HG03442 (cell line): ENCODE measurements at regions not wholly inside any gene's neighbourhood (a gene's known extent, or its start where the extent isn't known, plus 50 kb on each side); places are given as distances from the start of the nearest gene placed in this dataset.
"Not testable (repeated sequence)": the region's sequence is repeated elsewhere in the genome, so short reads cannot be mapped to it uniquely, and the experiment has no call there.

Experiments used
- ATAC-seq: cut with Tn5 transposase; IDR thresholded peaks from one replicate; pipeline ENCODE4 v1.9.1; 2021; ENCODE audit warnings: mild to moderate bottlenecking, moderate library complexity; ENCODE audit not compliant: unreplicated experiment

GRCh38 chr4:116342143-116342542, 743.2 kb downstream of the TRAM1L1 start:
- no peak for ATAC-seq

GRCh38 chr4:116332508-116332907, 752.9 kb downstream of the TRAM1L1 start:
- no peak for ATAC-seq

GRCh38 chr4:116328261-116328860, 757.0 kb downstream of the TRAM1L1 start:
- no peak for ATAC-seq

DNA sequence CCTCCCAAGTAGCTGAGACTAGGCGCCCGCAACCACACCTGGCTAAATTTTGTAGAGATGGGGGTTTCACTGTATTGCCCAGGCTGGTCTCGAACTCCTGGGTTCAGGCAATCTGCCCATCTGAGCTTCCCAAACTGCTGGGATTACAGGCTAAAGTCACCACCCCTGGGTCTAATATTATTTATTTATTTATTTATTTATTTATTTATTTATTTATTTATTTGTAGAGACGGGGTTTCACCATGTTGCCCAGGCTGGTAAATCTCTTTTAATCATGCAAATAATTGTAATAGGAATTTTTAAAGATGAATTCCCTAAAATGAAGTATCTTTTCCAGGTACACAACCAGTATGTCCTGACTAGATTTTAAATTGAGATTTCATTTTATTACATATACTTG, 761.8 kb downstream of the TRAM1L1 start:
- no peak for ATAC-seq

GRCh38 chr4:116321471-116321870, 763.9 kb downstream of the TRAM1L1 start:
- ATAC-seq: no peak

- ATAC-seq: no peak
Observed at GRCh38 chr4:116320859-116321258, 764.5 kb downstream of the TRAM1L1 start.

- no peak for ATAC-seq
Observed at GRCh38 chr4:116303736-116304188, 781.6 kb downstream of the TRAM1L1 start.

GRCh38 chr4:116302990-116303735, 782.2 kb downstream of the TRAM1L1 start:
- ATAC-seq: no peak

DNA sequence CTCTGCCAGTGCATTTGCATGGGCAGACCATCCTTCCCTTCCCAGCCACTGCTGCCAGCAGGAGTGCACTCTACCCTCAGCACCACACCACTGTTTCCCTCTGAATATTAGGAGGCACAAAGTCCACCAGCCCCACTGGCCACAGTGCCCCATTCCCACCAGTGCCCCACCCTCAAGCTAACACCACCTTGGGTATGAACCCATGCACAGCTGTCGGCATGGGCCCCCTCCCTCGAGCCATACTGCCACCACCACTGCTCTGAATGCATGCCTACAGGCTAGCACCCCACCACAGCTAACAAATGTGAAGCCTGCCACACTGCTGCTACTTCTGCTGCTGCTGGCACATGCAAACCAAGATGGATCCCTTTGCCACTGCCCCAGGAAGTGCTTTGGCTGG, 810.4 kb downstream of the TRAM1L1 start:
- ATAC-seq: no peak

DNA sequence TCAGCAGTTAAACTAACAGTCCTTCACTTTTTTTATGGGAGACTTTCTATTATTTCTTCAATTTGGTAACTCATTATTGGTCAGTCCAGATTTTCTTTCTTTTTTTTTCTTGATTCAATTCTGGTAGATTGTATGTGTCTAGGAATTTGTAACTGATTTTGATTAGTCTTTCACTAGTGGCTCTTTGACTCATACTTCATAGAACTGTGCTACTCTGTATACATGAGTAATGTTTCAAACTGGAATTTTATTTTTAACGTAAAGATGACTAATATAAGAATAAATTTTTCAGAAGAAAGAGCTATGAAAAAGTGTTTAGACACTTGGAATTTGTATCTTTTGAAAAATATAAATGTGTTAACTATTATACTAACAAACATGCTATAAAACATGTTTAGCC, 813.0 kb downstream of the TRAM1L1 start:
- no peak for ATAC-seq

GRCh38 chr4:116260931-116261330, 824.4 kb downstream of the TRAM1L1 start:
- not testable (repeated sequence) for ATAC-seq

- no peak for ATAC-seq
Observed at GRCh38 chr4:116244771-116245170, 840.6 kb downstream of the TRAM1L1 start.

DNA sequence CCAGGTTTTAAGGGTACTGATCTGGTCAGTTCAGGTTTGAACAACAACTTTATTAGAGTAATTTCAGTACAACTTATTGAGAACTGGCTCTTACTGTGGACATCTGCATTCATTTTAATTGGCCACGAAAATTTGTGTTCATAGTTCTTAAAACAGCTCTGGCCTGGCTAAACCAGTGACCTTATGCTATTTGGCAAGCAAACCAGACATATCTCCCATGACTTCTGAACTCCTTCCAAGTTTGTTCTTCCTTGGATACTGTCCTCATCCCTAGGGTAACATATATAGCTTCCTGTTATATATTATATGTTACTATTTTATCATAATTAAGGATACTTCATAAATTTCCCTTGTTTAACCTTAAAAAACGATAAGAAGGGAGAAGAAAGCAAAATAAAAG, 841.9 kb downstream of the TRAM1L1 start:
- no peak for ATAC-seq

DNA sequence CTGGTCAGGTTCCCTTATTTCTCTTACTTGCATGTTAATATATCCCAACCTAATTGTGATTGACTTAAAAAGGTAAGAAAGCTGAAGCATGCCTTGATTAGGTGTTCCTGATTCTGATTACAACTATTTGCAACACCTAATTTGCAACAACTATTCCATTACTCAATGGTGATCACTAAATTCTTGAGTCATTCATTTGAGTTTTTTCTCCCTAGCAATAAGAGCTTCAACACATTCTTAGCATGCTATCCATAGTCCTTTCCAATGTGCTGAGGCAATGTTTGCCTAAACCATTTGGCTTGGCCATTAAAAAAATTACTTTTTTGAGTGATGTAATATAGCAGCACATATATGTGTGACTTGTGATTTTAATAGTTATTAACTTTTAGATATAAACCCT, 851.4 kb downstream of the TRAM1L1 start:
- ATAC-seq: no peak

DNA sequence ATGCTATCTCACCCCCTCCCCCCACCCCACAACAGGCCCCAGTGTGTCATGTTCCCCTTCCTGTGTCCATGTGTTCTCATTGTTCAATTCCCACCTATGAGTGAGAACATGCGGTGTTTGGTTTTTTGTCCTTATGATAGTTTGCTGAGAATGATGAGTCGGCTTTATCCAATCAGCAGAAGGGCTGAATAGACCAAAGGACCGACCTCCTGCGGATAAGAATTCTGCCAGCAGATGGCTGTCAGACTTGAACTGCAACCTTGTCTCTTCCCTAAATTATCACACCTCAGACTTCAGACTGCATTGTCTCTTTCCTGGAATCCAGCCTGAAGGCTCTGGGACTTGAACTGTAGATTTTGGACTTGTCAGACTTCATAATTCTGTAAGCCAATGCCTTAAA, 853.4 kb downstream of the TRAM1L1 start:
- not testable (repeated sequence) for ATAC-seq

GRCh38 chr4:116229420-116229819, 856.0 kb downstream of the TRAM1L1 start:
- no peak for ATAC-seq

GRCh38 chr4:116223040-116223732, 862.2 kb downstream of the TRAM1L1 start:
- ATAC-seq: no peak

- no peak for ATAC-seq
Observed at GRCh38 chr4:116217781-116218180, 867.6 kb downstream of the TRAM1L1 start.

DNA sequence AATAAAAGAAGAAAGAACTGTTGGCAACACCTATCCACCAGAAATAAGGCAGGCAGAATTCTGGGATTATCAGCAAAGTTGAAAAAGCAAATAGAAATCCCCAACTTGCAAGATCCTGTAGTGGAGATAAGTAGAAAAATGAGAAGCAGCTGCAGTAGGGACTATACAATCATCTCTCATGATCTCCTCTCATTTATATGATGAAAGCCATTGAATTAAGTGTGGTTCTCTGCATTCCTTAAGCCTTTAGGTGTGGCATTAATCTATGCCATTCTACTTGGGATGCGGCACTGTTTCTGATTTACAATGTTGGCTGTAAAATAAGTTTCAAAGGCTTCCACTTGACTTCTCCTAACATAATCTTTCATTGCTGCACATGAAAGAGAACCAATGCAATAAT, 869.8 kb downstream of the TRAM1L1 start:
- ATAC-seq: no peak

- ATAC-seq: no peak
Observed at GRCh38 chr4:116202524-116202923, 882.9 kb downstream of the TRAM1L1 start.

DNA sequence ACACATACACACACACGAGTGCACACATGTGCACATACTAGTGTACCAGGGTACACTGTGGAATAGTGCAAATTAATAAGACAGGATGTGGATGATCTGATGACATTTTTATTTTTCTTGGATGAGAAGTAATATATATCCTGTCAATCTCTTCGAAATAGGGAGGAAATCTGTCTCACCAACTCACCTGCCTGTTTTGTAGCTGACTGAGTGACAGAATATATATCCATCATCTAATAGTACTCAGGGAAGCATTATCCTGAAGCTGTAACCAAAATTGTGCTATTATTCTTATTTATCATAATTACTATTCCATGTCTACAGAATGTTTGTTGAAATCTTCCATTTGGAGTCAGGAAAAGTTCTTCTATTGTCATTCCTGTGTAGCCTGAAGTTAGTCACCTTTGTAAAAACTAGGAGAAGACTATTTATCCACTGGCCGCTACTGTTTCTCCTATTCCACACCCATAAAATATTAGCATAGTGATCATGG, 888.0 kb downstream of the TRAM1L1 start:
- ATAC-seq: no peak

GRCh38 chr4:116183241-116183640, 902.1 kb downstream of the TRAM1L1 start:
- no peak for ATAC-seq
